Activated T-cell treated with anti-CD3 and anti-CD28 coated beads, Interleukin-2, amount 50 U/mL, for 72 hours (primary cell): ENCODE measurements at regions not wholly inside any gene's neighbourhood (a gene's known extent, or its start where the extent isn't known, plus 50 kb on each side); places are given as distances from the start of the nearest gene placed in this dataset.

Experiments used
- ATAC-seq, 2 donors: fragments of 150-1000 bp; cut with Tn5 transposase; replicated peaks in 1 of 2; 2 replicates each; pipeline ENCODE4 v1.10.0; 2021; ENCODE audit warnings: moderate library complexity in 2 of 2, mild to moderate bottlenecking in 1 of 2
- DNase-seq, 2 donors: peaks; one replicate each; pipeline ENCODE4 v3.0.0; 2021 to 2022; ENCODE audit warnings: mixed read lengths in 1 of 2
- H3K27ac Mint-ChIP-seq: one replicate; pipeline ENCODE4 v1.8.0; 2022; ENCODE audit warnings: mild to moderate bottlenecking, moderate library complexity, mixed read lengths
- H3K27me3 Mint-ChIP-seq: one replicate; pipeline ENCODE4 v1.8.0; 2022; ENCODE audit warnings: low read depth, mixed read lengths
- H3K36me3 Mint-ChIP-seq, 2 donors: one replicate each; pipeline ENCODE4 v1.8.0; 2022; ENCODE audit warnings: mixed read lengths in 2 of 2, mild to moderate bottlenecking in 1 of 2; ENCODE audit not compliant: insufficient read depth in 2 of 2
- H3K4me1 Mint-ChIP-seq: one replicate; pipeline ENCODE4 v1.8.0; 2022; ENCODE audit warnings: low read depth, mixed read lengths
- H3K4me3 Mint-ChIP-seq, 2 donors: one replicate each; pipeline ENCODE4 v1.8.0; 2022; ENCODE audit warnings: mild to moderate bottlenecking in 2 of 2, mixed read lengths in 2 of 2, moderate library complexity in 2 of 2
- H3K9me3 Mint-ChIP-seq, 2 donors: one replicate each; pipeline ENCODE4 v1.8.0; 2022; ENCODE audit warnings: mixed read lengths in 2 of 2

GRCh38 chr15:67967871-67968431 lies 86.2 kb upstream of the PIAS1 start:
- Mint-ChIP-seq H3K27me3 (peaks cover 42% of the 10 kb centered on the region), H3K9me3 (no peaks in the 10 kb centered on the region), H3K36me3 (no peaks in the 10 kb centered on the region), H3K4me3 (peak overlapping the region; percentile 14 to 39), H3K4me1 (peaks cover 14% of the 10 kb centered on the region), H3K27ac (no peak overlapping the region)
- ATAC-seq (peak in 1 of 2 donors; percentile 29), DNase-seq (peak in 1 of 2 donors; percentile 15)

DNA sequence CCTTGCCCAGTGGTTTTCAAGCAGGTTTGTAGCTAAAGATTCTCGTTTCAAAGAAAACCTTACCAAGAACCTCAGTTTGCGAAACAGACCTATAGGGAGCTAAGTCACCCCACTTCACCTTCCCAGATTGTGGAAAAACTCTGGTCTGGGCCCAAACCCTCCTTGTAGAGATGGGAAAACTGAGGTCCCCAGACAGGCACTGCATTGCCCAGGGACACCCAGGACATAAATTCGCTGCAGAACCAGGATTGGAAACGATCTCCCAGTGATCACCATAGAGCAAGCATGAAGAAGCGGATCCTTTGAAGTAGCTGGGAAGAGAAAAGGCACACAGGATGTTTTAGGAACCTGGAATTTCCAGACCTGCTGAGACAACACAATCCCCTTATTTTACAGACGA lies 85.6 kb upstream of the PIAS1 start:
- H3K36me3 Mint-ChIP-seq: no peaks in the 10 kb centered on the region
- no peak for DNase-seq
- no peak overlapping the region for H3K27ac Mint-ChIP-seq
- H3K4me3 Mint-ChIP-seq: no peak overlapping the region
- ATAC-seq: no peak
- no peaks in the 10 kb centered on the region for H3K9me3 Mint-ChIP-seq
- H3K27me3 Mint-ChIP-seq: peaks cover 42% of the 10 kb centered on the region
- H3K4me1 Mint-ChIP-seq: peaks cover 14% of the 10 kb centered on the region

- Mint-ChIP-seq H3K36me3 (no peaks in the 10 kb centered on the region), H3K27me3 (peaks cover 42% of the 10 kb centered on the region), H3K4me3 (no peak overlapping the region), H3K9me3 (no peaks in the 10 kb centered on the region), H3K4me1 (peaks cover 14% of the 10 kb centered on the region), H3K27ac (no peak overlapping the region)
- ATAC-seq: no peak
- DNase-seq: no peak
Observed at GRCh38 chr15:67968966-67969365, 85.1 kb upstream of the PIAS1 start.

GRCh38 chr15:67969892-67970291 lies 84.2 kb upstream of the PIAS1 start:
- Mint-ChIP-seq H3K9me3 (no peaks in the 10 kb centered on the region), H3K4me3 (no peak overlapping the region), H3K27me3 (peaks cover 42% of the 10 kb centered on the region), H3K27ac (no peak overlapping the region), H3K4me1 (peaks cover 14% of the 10 kb centered on the region), H3K36me3 (no peaks in the 10 kb centered on the region)
- ATAC-seq (no peak), DNase-seq (no peak)

GRCh38 chr15:67972377-67972776 lies 81.7 kb upstream of the PIAS1 start:
- H3K27ac Mint-ChIP-seq: no peak overlapping the region
- H3K4me3 Mint-ChIP-seq: no peak overlapping the region
- no peak for ATAC-seq
- H3K36me3 Mint-ChIP-seq: no peaks in the 10 kb centered on the region
- no peak for DNase-seq
- peaks cover 40% of the 10 kb centered on the region for H3K27me3 Mint-ChIP-seq
- peaks cover 14% of the 10 kb centered on the region for H3K4me1 Mint-ChIP-seq
- peaks cover 0 to 2% of the 10 kb centered on the region in 2 donors for H3K9me3 Mint-ChIP-seq

DNA sequence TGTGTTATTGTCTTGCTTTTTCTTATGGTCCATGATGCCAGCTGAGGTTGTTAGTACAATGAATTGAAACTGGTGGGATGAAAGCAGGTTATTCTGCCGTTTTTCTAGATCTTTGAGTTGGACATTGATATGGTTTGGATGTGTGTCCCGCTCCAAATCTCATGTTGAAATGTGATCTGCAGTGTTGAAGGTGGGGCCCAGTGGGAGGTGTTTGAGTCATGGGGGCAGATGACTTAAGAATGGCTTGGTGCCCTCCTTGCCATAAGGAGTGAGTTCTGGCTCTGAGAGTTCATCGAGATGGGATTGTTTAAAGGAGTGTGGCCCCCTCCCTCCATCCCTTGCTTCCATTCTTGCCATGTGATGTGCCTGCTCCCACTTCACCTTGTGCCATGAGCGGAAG lies 80.3 kb upstream of the PIAS1 start:
- ATAC-seq: no peak
- no peak overlapping the region for H3K27ac Mint-ChIP-seq
- H3K36me3 Mint-ChIP-seq: no peaks in the 10 kb centered on the region
- H3K27me3 Mint-ChIP-seq: peaks cover 29% of the 10 kb centered on the region
- no peak for DNase-seq
- H3K4me3 Mint-ChIP-seq: no peak overlapping the region
- peaks cover under 1 to 2% of the 10 kb centered on the region in 2 donors for H3K9me3 Mint-ChIP-seq
- H3K4me1 Mint-ChIP-seq: peaks cover 1% of the 10 kb centered on the region

- no peak overlapping the region for H3K4me3 Mint-ChIP-seq
- no peaks in the 10 kb centered on the region for H3K4me1 Mint-ChIP-seq
- ATAC-seq (no peak), DNase-seq (no peak)
- no peaks in the 10 kb centered on the region for H3K36me3 Mint-ChIP-seq
- H3K27me3 Mint-ChIP-seq: peaks cover 7% of the 10 kb centered on the region
- no peak overlapping the region for H3K27ac Mint-ChIP-seq
- peaks cover 2% of the 10 kb centered on the region in 2 donors for H3K9me3 Mint-ChIP-seq
Observed at GRCh38 chr15:67976506-67977073, 77.5 kb upstream of the PIAS1 start.

GRCh38 chr15:67977414-67978089 lies 76.6 kb upstream of the PIAS1 start:
- no peak overlapping the region for H3K27ac Mint-ChIP-seq
- no peaks in the 10 kb centered on the region for H3K4me1 Mint-ChIP-seq
- DNase-seq (no peak), ATAC-seq (no peak)
- no peaks in the 10 kb centered on the region for H3K36me3 Mint-ChIP-seq
- peaks cover 2% of the 10 kb centered on the region for H3K27me3 Mint-ChIP-seq
- H3K4me3 Mint-ChIP-seq: no peak overlapping the region
- peaks cover 2% of the 10 kb centered on the region in 2 donors for H3K9me3 Mint-ChIP-seq

- Mint-ChIP-seq H3K4me3 (no peak overlapping the region), H3K27me3 (no peaks in the 10 kb centered on the region), H3K36me3 (no peaks in the 10 kb centered on the region), H3K4me1 (no peaks in the 10 kb centered on the region), H3K9me3 (peaks cover 2% of the 10 kb centered on the region in 2 donors), H3K27ac (no peak overlapping the region)
- ATAC-seq: no peak
- no peak for DNase-seq
Observed at GRCh38 chr15:67979281-67979680, 74.8 kb upstream of the PIAS1 start.

DNA sequence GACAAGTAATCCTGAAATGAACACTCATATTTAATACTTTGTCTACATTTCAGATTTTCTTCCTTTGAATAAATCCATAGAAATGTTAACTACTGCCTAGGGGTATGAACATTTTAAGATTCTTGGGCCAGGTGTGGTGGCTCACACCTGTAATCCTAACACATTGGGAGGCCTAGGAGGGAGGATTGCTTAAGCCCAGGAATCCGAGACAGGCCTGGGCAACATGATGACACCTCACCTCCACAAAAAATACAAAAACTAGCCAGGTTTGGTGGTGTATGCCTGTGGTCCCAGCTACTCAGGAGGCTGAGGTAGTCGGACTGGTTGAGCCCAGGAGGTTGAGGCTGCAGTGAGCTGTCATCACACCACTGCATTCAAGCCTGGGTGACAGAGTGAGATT lies 73.9 kb upstream of the PIAS1 start:
- Mint-ChIP-seq H3K36me3 (no peaks in the 10 kb centered on the region), H3K4me3 (no peak overlapping the region), H3K27ac (no peak overlapping the region), H3K27me3 (no peaks in the 10 kb centered on the region), H3K9me3 (peaks cover 2% of the 10 kb centered on the region in 2 donors), H3K4me1 (no peaks in the 10 kb centered on the region)
- DNase-seq (no peak), ATAC-seq (no peak)

DNA sequence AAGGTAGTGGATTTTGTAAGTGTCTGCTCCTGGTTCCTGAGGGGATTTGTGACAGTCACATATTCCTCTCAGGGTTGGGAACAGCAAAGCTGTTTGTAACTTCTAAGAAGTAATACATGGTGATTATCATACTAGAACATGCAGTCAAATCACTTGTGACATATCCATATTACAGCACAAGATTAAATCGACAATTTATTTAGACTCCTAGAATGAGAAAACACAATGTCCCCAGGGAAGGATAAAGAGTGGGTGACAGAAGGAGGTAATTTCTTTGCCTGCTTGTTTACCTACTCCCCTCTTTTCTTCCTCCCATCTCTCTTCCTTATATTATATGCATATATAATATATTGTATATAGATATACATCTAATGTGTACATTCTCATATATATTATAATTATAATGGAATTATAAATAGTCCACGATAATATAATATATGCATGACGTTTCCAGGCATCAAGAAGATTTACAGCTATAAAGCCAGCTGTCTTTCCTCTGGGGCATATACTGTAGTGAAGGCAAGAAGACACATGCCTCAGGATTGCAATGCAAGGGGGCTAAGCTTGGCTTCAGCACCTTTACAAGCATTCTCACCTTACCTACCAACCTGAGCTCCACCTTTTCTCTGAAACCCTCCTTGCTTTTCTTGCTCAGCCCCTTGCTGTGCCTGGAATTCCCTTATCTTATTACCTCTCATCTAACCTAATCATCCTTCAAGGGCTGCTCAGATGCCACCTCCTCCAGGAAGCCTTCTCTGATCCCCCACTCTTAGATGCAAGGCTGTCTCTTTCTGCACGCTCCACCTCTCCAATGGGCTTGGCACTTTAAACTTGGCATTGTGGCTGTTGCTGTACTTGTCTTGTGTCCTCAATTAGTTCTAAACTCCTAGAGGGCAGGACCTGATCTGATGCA lies 73.1 kb upstream of the PIAS1 start:
- no peak for DNase-seq
- H3K4me1 Mint-ChIP-seq: no peaks in the 10 kb centered on the region
- no peaks in the 10 kb centered on the region for H3K27me3 Mint-ChIP-seq
- peaks cover 2% of the 10 kb centered on the region in 2 donors for H3K9me3 Mint-ChIP-seq
- H3K36me3 Mint-ChIP-seq: no peaks in the 10 kb centered on the region
- no peak overlapping the region for H3K27ac Mint-ChIP-seq
- H3K4me3 Mint-ChIP-seq: no peak overlapping the region
- no peak for ATAC-seq

- no peaks in the 10 kb centered on the region for H3K36me3 Mint-ChIP-seq
- no peak for DNase-seq
- no peaks in the 10 kb centered on the region for H3K4me1 Mint-ChIP-seq
- H3K27me3 Mint-ChIP-seq: no peaks in the 10 kb centered on the region
- no peak overlapping the region for H3K4me3 Mint-ChIP-seq
- no peak for ATAC-seq
- H3K27ac Mint-ChIP-seq: no peak overlapping the region
- peaks cover 0 to 2% of the 10 kb centered on the region in 2 donors for H3K9me3 Mint-ChIP-seq
Observed at GRCh38 chr15:67981848-67982247, 72.3 kb upstream of the PIAS1 start.

DNA sequence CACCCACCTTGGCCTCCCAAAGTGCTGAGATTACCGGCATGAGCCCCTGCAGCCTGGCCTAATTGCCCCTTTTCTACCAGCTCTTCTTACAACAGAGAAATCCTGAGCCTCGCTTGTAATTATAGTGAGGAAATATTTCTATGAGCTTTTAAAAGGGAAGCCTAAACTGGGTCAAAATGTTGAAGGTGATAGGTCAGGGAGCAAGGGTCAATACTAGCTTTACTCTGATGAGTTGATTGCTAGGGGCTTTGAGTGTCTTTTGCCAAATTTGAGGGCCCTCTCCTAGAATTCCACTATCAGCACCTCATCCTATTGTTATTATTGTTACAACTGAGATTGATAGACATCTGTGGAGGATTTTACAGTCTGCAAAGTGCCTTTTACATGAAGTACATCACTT lies 62.4 kb upstream of the PIAS1 start:
- Mint-ChIP-seq H3K27ac (no peak overlapping the region), H3K4me3 (no peak overlapping the region), H3K27me3 (peaks cover 6% of the 10 kb centered on the region), H3K4me1 (no peaks in the 10 kb centered on the region), H3K9me3 (no peaks in the 10 kb centered on the region), H3K36me3 (no peaks in the 10 kb centered on the region)
- no peak for DNase-seq
- ATAC-seq: no peak
